Breast epithelium (tissue), 4 donors: ENCODE measurements at regions not wholly inside any gene's neighbourhood (a gene's known extent, or its start where the extent isn't known, plus 50 kb on each side); places are given as distances from the start of the nearest gene placed in this dataset.

Source experiments
- DNase-seq, 2 donors: peaks; one replicate each; pipeline ENCODE4 v3.0.0-alpha.2; 2019; ENCODE audit warnings: low spot score in 2 of 2
- H3K27ac ChIP-seq, 2 donors: fragments of 200-600 bp; sonication (generic) in 1 of 2; one replicate each; pipeline ENCODE4 v1.5.1; 2016 to 2019; ENCODE audit warnings: mild to moderate bottlenecking in 1 of 2
- H3K27me3 ChIP-seq, 2 donors: fragments of 200-600 bp; sonication (generic) in 1 of 2; one replicate each; pipeline versions ENCODE4 v1.5.1 to v1.6.0; 2017 to 2019; ENCODE audit warnings: control low read depth in 1 of 2, mild to moderate bottlenecking in 1 of 2
- H3K36me3 ChIP-seq: fragments of 200-600 bp; one replicate; pipeline ENCODE4 v1.5.1; 2019
- H3K4me1 ChIP-seq, 2 donors: fragments of 200-600 bp; sonication (generic); one replicate each; pipeline ENCODE4 v1.5.1; 2016 to 2019; ENCODE audit warnings: control low read depth in 1 of 2
- H3K4me3 ChIP-seq, 3 donors: fragments of 200-600 bp; sonication (generic); 1 replicate in 2 of 3; 2 replicates in 1 of 3; pipeline ENCODE4 v1.5.1; 2016 to 2019; ENCODE audit warnings: mild to moderate bottlenecking in 3 of 3, moderate library complexity in 2 of 3
- H3K9me3 ChIP-seq, 2 donors: fragments of 200-600 bp; sonication (generic) in 1 of 2; one replicate each; pipeline ENCODE4 v1.5.1; 2016 to 2019; ENCODE audit warnings: control low read depth in 1 of 2
- POLR2A ChIP-seq: fragments of 450-650 bp; IDR thresholded peaks from one replicate; pipeline ENCODE4 v1.6.1; 2016; ENCODE audit warnings: antibody characterized with exemption, mild to moderate bottlenecking, moderate library complexity
- POLR2AphosphoS5 ChIP-seq, 3 donors: sonication (generic); formaldehyde crosslinking; IDR thresholded peaks; one replicate each; pipeline ENCODE4 v1.6.1; 2017; ENCODE audit warnings: antibody characterized with exemption in 3 of 3
- intact Hi-C: fragments of 100-400 bp; cut with DNase I; formaldehyde crosslinking; loops from one replicate; pipeline ENCODE4 v1.15.1; 2023; ENCODE audit warnings: low total_unique reads
- TF ChIP-seq, protein P1 (sequence below), 3 donors: fragments of 450-650 bp; IDR thresholded peaks; one replicate each; pipeline ENCODE4 v1.5.1; 2016 to 2017; ENCODE audit warnings: antibody characterized with exemption in 3 of 3, mild to moderate bottlenecking in 3 of 3, moderate library complexity in 3 of 3

DNA sequence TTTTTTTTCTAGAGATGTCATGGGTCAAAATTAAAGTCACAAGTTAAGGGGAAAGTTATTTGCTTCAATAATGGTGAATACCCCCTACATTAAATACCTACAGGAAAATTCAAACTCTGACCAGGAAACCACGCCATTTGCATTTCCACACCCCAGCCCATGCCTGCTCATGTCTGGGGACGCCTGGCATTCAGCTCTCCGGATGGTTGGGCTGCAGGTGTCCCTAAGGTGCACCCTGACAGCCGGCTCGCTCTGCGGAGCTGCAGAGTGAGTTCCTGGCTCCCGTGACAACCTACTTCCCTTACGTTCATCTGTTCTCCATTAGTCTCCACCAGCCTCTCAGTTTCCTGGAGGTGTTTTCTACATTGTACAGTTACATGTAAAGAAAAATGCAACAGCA, 122.7 kb upstream of the RIOK3 start:
- H3K9me3 ChIP-seq = no peaks in the 10 kb centered on the region
- H3K4me3 ChIP-seq = peak overlapping the region in 2 of 3 donors; percentile 39 to 56
- no peaks in the 10 kb centered on the region for H3K4me1 ChIP-seq
- no peaks in the 10 kb centered on the region for H3K36me3 ChIP-seq
- intact Hi-C loops = no loop called here
- TF ChIP-seq POLR2AphosphoS5 (IDR thresholded peaks at IDR 0.05) (no peak), POLR2A (no peak)
- TF ChIP-seq, protein P1, sequence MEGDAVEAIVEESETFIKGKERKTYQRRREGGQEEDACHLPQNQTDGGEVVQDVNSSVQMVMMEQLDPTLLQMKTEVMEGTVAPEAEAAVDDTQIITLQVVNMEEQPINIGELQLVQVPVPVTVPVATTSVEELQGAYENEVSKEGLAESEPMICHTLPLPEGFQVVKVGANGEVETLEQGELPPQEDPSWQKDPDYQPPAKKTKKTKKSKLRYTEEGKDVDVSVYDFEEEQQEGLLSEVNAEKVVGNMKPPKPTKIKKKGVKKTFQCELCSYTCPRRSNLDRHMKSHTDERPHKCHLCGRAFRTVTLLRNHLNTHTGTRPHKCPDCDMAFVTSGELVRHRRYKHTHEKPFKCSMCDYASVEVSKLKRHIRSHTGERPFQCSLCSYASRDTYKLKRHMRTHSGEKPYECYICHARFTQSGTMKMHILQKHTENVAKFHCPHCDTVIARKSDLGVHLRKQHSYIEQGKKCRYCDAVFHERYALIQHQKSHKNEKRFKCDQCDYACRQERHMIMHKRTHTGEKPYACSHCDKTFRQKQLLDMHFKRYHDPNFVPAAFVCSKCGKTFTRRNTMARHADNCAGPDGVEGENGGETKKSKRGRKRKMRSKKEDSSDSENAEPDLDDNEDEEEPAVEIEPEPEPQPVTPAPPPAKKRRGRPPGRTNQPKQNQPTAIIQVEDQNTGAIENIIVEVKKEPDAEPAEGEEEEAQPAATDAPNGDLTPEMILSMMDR (IDR thresholded peaks at IDR 0.05) = no peak
- no peaks in the 10 kb centered on the region for H3K27me3 ChIP-seq
- DNase-seq = peak in 1 of 2 donors; percentile 58
- peak overlapping the region; percentile 86 to 89 for H3K27ac ChIP-seq

DNA sequence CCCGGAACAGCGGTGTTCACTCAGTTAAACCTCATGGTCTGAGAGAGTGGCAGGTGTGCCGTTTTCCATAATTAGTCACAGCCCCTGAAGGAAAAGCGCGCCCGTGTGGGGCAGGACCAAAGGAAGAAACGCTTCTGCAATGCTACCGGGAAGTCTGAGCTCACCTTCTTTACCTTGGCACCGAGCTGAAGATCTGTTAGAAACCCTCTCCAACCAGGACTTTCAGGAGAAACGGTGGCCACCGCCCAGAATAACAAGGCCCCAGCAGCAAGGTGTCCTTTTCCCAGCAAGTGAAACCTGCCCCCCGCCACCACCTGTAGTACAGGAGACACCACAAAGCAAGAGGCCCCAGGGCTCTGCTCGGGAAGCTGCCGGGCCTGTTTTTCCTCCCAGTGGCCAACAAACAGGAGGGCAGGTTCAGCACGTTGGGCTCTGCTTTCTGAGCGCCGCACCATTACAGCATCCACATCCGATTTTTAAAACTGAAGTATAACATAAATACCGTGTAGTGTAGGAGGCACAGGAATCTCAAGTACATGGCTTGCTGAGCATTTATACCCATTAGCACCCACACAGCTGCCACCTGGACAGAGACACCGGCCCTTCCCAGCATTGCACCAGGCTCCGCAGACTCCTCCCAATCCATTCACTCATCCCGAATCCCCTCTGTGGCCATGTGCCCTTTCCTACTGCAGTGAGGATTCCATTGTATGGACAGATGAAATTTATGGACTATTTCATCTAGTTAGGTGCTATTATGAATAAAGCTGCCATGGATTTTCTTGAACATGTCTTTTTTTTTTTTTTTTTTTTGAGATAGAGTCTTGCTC, 121.8 kb upstream of the RIOK3 start:
- Histone ChIP-seq H3K4me1 (no peaks in the 10 kb centered on the region), H3K27me3 (no peaks in the 10 kb centered on the region), H3K27ac (peak overlapping the region; percentile 86 to 89), H3K9me3 (no peaks in the 10 kb centered on the region), H3K36me3 (no peaks in the 10 kb centered on the region), H3K4me3 (peak overlapping the region in 2 of 3 donors; percentile 39 to 56)
- intact Hi-C loops = no loop called here
- peak in 2 of 3 donors; percentile 39 to 46 for TF ChIP-seq POLR2AphosphoS5 (IDR thresholded peaks at IDR 0.05)
- no peak for TF ChIP-seq POLR2A
- TF ChIP-seq, protein P1 (IDR thresholded peaks at IDR 0.05) = peak in 2 of 3 donors; percentile 48 to 57
- DNase-seq = peak; percentile 87 to 96

- Histone ChIP-seq H3K27me3 (no peaks in the 10 kb centered on the region), H3K4me1 (no peaks in the 10 kb centered on the region), H3K27ac (peak overlapping the region; percentile 86 to 89), H3K9me3 (no peaks in the 10 kb centered on the region), H3K36me3 (no peaks in the 10 kb centered on the region), H3K4me3 (no peak overlapping the region)
- intact Hi-C loops = no loop called here
- TF ChIP-seq, protein P1 (IDR thresholded peaks at IDR 0.05) = no peak
- TF ChIP-seq POLR2A = no peak
- no peak for TF ChIP-seq POLR2AphosphoS5 (IDR thresholded peaks at IDR 0.05)
- DNase-seq = no peak
Measured at GRCh38 chr18:23332356-23332755, 120.7 kb upstream of the RIOK3 start.

GRCh38 chr18:23333827-23334226, 119.3 kb upstream of the RIOK3 start:
- intact Hi-C loops = no loop called here
- Histone ChIP-seq H3K36me3 (no peaks in the 10 kb centered on the region), H3K4me3 (no peak overlapping the region), H3K9me3 (no peaks in the 10 kb centered on the region), H3K27ac (no peak overlapping the region), H3K27me3 (no peaks in the 10 kb centered on the region), H3K4me1 (no peaks in the 10 kb centered on the region)
- TF ChIP-seq POLR2AphosphoS5 (IDR thresholded peaks at IDR 0.05) (no peak), POLR2A (no peak)
- TF ChIP-seq, protein P1 (IDR thresholded peaks at IDR 0.05) = no peak
- no peak for DNase-seq

- DNase-seq = no peak
Measured at GRCh38 chr18:23334569-23334968, 118.5 kb upstream of the RIOK3 start.

More at GRCh38 chr18:23334569-23334968, 118.5 kb upstream of the RIOK3 start:
- intact Hi-C loops = no loop called here
- Histone ChIP-seq H3K27ac (no peak overlapping the region), H3K4me3 (no peak overlapping the region), H3K4me1 (no peaks in the 10 kb centered on the region), H3K27me3 (no peaks in the 10 kb centered on the region), H3K9me3 (no peaks in the 10 kb centered on the region), H3K36me3 (no peaks in the 10 kb centered on the region)
- TF ChIP-seq, protein P1 (IDR thresholded peaks at IDR 0.05) = no peak
- TF ChIP-seq POLR2A (no peak), POLR2AphosphoS5 (IDR thresholded peaks at IDR 0.05) (no peak)
